ENCODE measurements at regions not wholly inside any gene's neighbourhood (a gene's known extent, or its start where the extent isn't known, plus 50 kb on each side); places are given as distances from the start of the nearest gene placed in this dataset.
"Not testable (repeated sequence)": the region's sequence is repeated elsewhere in the genome, so short reads cannot be mapped to it uniquely, and the experiment has no call there.

DNA sequence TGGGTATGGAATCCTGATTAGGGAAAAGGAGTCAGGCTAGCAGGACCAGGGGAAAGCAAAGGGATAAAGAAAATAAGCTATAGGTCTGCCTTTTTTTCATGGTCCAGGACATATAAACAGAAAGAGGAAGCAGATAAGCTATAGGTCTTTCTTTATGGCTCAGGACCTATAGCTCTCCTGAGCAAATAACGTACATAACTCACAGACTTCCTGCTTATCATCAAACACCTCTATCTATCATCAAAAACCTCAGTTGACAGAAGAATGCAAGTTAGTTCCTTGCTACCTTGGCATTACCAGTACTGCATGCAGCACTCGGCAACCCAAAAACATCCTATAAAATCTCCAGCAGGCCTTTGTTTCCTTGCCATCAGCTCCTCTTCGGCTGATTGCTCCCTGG is 238.7 kb upstream of the OR4E1 start:
- H3K4me1 ChIP-seq (ENCODE audit: control insufficient read depth in 3 of 3, insufficient read depth in 3 of 3, low read length in 3 of 3), result no peaks in the 10 kb centered on the region
- no peaks in the 10 kb centered on the region for H3K9me3 ChIP-seq (ENCODE audit: control insufficient read depth in 3 of 3, low read length in 3 of 3)
- H3K27ac ChIP-seq (ENCODE audit: low read depth, low read length), result no peak overlapping the region
- no peaks in the 10 kb centered on the region for H3K36me3 ChIP-seq (ENCODE audit: control insufficient read depth in 3 of 3, insufficient read depth in 3 of 3, low read length in 3 of 3)
- H3K9ac ChIP-seq (ENCODE audit: low read depth in 1 of 3, low read length in 3 of 3), result no peak overlapping the region
- no peak overlapping the region for H3K4me3 ChIP-seq (ENCODE audit: low read length in 3 of 3)
- peaks cover 0 to 3% (median 0%) of the 10 kb centered on the region in 3 donors for H3K27me3 ChIP-seq (ENCODE audit: control insufficient read depth in 3 of 3, insufficient read depth in 3 of 3, low read length in 3 of 3)

DNA sequence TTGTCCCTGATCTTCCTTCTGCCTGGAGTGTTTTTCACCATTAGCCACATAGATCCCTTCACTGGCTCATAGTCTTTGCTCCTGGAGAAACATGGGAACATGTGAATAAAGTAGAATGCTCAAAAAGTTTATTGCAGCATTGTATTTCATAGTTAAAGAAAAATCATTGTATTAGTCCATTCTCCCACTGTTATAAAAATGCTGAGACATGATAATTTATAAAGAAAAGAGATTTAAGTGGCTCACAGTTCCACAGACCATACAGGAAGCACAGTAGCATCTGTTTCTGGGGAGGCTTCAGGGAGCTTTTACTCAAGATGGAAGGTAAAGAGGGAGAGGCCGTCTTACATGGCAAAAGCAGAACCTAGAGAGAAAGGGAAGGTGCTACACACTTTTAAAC is 238.3 kb upstream of the OR4E1 start:
- Histone ChIP-seq H3K27ac (ENCODE audit: low read depth, low read length) (no peak overlapping the region), H3K36me3 (ENCODE audit: control insufficient read depth in 3 of 3, insufficient read depth in 3 of 3, low read length in 3 of 3) (no peaks in the 10 kb centered on the region), H3K4me3 (ENCODE audit: low read length in 3 of 3) (no peak overlapping the region), H3K4me1 (ENCODE audit: control insufficient read depth in 3 of 3, insufficient read depth in 3 of 3, low read length in 3 of 3) (no peaks in the 10 kb centered on the region), H3K27me3 (ENCODE audit: control insufficient read depth in 3 of 3, insufficient read depth in 3 of 3, low read length in 3 of 3) (peaks cover 0 to 3% (median 0%) of the 10 kb centered on the region in 3 donors), H3K9me3 (ENCODE audit: control insufficient read depth in 3 of 3, low read length in 3 of 3) (no peaks in the 10 kb centered on the region), H3K9ac (ENCODE audit: low read depth in 1 of 3, low read length in 3 of 3) (no peak overlapping the region)

DNA sequence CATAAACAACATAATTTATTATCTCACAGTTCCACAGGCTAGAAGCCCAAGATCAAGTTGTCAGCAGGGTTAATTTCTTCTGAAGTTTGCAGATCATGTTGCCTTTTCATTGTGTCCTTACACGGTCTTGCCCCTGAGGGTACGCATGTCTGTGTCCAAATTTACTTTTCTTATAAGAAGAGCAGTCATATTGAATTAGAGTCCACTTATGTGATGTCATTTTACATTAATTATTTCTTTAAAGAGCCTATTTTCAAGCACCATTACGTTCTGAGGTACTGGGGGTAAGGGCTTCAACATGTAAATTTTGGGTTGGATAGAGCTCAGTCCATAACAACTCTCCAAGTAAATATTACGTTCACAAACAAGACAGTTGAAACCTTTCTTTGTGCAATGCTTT is 236.6 kb upstream of the OR4E1 start:
- H3K27me3 ChIP-seq (ENCODE audit: control insufficient read depth in 3 of 3, insufficient read depth in 3 of 3, low read length in 3 of 3), result peaks cover 0 to 3% (median 0%) of the 10 kb centered on the region in 3 donors
- no peaks in the 10 kb centered on the region for H3K9me3 ChIP-seq (ENCODE audit: control insufficient read depth in 3 of 3, low read length in 3 of 3)
- H3K9ac ChIP-seq (ENCODE audit: low read depth in 1 of 3, low read length in 3 of 3), result no peak overlapping the region
- no peaks in the 10 kb centered on the region for H3K36me3 ChIP-seq (ENCODE audit: control insufficient read depth in 3 of 3, insufficient read depth in 3 of 3, low read length in 3 of 3)
- no peak overlapping the region for H3K4me3 ChIP-seq (ENCODE audit: low read length in 3 of 3)
- H3K4me1 ChIP-seq (ENCODE audit: control insufficient read depth in 3 of 3, insufficient read depth in 3 of 3, low read length in 3 of 3), result no peaks in the 10 kb centered on the region
- H3K27ac ChIP-seq (ENCODE audit: low read depth, low read length), result no peak overlapping the region

DNA sequence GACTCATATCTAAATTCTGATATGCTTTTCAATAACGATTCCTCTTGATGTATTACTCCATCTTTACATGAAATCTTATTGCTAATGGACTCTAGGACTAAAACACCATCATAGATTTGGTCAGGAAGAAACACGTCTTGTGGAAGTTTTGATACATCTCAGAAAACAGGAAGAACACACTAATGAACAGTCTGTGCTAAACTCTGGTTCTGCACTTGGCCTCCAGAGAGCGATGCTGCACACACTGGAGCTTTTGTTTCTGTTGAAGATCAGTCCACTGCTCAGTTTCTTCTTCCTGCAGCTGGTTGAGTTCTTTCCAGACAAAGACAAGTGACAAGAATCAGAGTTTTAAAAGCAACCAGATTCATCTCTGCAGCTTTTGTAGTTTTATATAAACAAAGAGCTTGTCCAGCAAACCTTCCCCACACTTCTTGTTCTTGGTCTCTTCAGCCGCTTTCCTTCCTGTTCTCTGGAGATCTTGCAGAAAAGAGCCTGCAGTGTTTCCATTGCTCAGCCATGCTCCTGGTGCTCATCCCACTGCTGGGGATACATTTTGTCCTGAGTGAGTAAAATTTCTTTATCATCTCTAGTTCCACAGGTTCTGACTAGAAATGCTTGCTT is 229.1 kb upstream of the OR4E1 start:
- Histone ChIP-seq H3K9me3 (ENCODE audit: control insufficient read depth in 3 of 3, low read length in 3 of 3) (no peaks in the 10 kb centered on the region), H3K27me3 (ENCODE audit: control insufficient read depth in 3 of 3, insufficient read depth in 3 of 3, low read length in 3 of 3) (peaks cover 0 to 3% (median 0%) of the 10 kb centered on the region in 3 donors)

DNA sequence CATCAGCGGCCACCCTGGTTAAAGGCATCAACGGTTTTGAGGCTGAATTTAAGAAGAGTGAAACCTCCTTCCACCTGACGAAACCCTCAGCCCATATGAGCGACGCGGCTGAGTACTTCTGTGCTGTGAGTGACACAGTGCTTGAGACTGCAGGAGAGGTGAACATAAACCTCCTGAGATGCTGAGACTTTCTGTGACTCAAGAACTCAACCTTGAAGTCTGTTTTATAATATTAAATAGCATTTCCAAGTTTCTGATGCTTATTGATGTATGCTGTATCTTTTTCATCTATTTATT is 221.2 kb upstream of the OR4E1 start:
- H3K9ac ChIP-seq (ENCODE audit: low read depth in 1 of 3, low read length in 3 of 3); H3K9me3 ChIP-seq (ENCODE audit: control insufficient read depth in 3 of 3, low read length in 3 of 3); H3K4me3 ChIP-seq (ENCODE audit: low read length in 3 of 3); H3K27ac ChIP-seq (ENCODE audit: low read depth, low read length); H3K36me3 ChIP-seq (ENCODE audit: control insufficient read depth in 3 of 3, insufficient read depth in 3 of 3, low read length in 3 of 3); H3K27me3 ChIP-seq (ENCODE audit: control insufficient read depth in 3 of 3, insufficient read depth in 3 of 3, low read length in 3 of 3); H3K4me1 ChIP-seq (ENCODE audit: control insufficient read depth in 3 of 3, insufficient read depth in 3 of 3, low read length in 3 of 3): not testable (repeated sequence)

More for the DNA sequence above, 229.1 kb upstream of the OR4E1 start:
- Histone ChIP-seq H3K36me3 (ENCODE audit: control insufficient read depth in 3 of 3, insufficient read depth in 3 of 3, low read length in 3 of 3) (no peaks in the 10 kb centered on the region), H3K4me1 (ENCODE audit: control insufficient read depth in 3 of 3, insufficient read depth in 3 of 3, low read length in 3 of 3) (no peaks in the 10 kb centered on the region), H3K4me3 (ENCODE audit: low read length in 3 of 3) (no peak overlapping the region), H3K9ac (ENCODE audit: low read depth in 1 of 3, low read length in 3 of 3) (no peak overlapping the region), H3K27ac (ENCODE audit: low read depth, low read length) (no peak overlapping the region)

DNA sequence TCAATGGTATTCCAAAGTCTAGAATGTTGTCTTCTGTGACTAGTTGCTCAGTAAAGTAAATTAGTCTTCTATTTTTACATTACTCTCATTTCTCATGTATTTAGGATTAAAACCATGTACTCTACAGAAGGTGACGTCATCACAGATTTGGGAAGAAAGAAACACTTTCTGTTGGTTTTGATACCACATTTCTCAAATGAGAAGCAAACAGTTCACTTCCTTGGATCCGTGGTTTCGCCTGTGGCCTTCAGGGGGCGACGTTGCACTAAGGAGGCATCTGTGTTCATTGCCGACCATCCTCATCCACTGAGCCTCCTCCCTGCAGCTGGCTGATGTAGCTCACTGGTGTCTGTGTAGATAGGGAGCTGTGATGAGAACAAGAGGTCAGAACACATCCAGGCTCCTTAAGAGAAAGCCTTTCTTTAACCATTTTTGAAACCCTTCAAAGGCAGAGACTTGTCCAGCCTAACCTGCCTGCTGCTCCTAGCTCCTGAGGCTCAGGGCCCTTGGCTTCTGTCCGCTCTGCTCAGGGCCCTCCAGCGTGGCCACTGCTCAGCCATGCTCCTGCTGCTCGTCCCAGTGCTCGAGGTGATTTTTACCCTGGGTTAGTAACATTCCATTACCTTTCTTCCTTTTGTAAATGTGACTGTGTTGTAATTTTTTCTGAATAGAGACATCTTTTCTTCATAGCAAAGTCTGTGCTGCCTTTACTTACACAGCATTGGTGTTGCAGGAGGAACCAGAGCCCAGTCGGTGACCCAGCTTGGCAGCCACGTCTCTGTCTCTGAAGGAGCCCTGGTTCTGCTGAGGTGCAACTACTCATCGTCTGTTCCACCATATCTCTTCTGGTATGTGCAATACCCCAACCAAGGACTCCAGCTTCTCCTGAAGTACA is 220.6 kb upstream of the OR4E1 start:
- Histone ChIP-seq H3K4me1 (ENCODE audit: control insufficient read depth in 3 of 3, insufficient read depth in 3 of 3, low read length in 3 of 3) (no peaks in the 10 kb centered on the region), H3K27me3 (ENCODE audit: control insufficient read depth in 3 of 3, insufficient read depth in 3 of 3, low read length in 3 of 3) (no peaks in the 10 kb centered on the region), H3K36me3 (ENCODE audit: control insufficient read depth in 3 of 3, insufficient read depth in 3 of 3, low read length in 3 of 3) (no peaks in the 10 kb centered on the region), H3K27ac (ENCODE audit: low read depth, low read length) (no peak overlapping the region), H3K9me3 (ENCODE audit: control insufficient read depth in 3 of 3, low read length in 3 of 3) (peaks cover 0 to 2% (median 0%) of the 10 kb centered on the region in 3 donors), H3K9ac (ENCODE audit: low read depth in 1 of 3, low read length in 3 of 3) (no peak overlapping the region), H3K4me3 (ENCODE audit: low read length in 3 of 3) (no peak overlapping the region)

DNA sequence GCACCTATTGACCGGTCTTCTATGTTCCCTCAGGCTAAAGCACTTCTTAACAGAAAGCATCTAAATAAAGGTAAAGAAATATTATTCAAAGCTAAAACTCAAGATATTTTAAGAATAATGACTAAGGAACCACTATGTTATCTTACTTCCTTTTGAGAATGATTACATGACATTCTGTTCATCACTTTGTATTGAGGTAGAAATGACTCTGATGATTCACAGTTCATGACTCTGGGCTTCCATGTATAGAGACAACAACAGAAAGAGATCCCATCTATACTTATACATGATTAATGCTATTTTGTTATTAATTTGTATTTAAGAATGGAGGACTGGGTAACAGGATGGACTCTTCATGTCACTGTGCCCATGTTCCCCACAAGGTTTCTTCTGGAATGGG is 218.3 kb upstream of the OR4E1 start:
- Histone ChIP-seq H3K27ac (ENCODE audit: low read depth, low read length) (no peak overlapping the region), H3K36me3 (ENCODE audit: control insufficient read depth in 3 of 3, insufficient read depth in 3 of 3, low read length in 3 of 3) (no peaks in the 10 kb centered on the region), H3K9me3 (ENCODE audit: control insufficient read depth in 3 of 3, low read length in 3 of 3) (peaks cover 0 to 2% (median 0%) of the 10 kb centered on the region in 3 donors), H3K27me3 (ENCODE audit: control insufficient read depth in 3 of 3, insufficient read depth in 3 of 3, low read length in 3 of 3) (no peaks in the 10 kb centered on the region), H3K4me1 (ENCODE audit: control insufficient read depth in 3 of 3, insufficient read depth in 3 of 3, low read length in 3 of 3) (no peaks in the 10 kb centered on the region), H3K9ac (ENCODE audit: low read depth in 1 of 3, low read length in 3 of 3) (no peak overlapping the region), H3K4me3 (ENCODE audit: low read length in 3 of 3) (no peak overlapping the region)

DNA sequence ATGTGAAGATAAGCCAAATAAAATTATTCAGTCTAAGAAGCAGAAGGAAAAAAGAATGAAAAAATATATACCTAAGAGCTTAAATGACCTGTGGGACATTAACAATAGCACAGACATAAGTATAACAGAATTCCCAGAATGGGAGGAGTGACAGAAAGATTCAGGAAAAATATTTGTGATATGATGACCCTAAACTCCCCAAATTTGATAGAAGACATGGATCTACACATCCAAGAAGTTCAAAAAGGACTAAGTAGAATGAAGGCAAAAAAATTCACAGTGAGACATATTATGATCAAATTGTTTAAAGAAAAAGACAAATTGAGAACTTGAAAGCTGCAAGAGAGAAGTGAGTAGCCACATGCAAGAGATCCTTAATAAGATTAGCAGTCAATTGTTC is 211.4 kb upstream of the OR4E1 start:
- H3K27me3 ChIP-seq (ENCODE audit: control insufficient read depth in 3 of 3, insufficient read depth in 3 of 3, low read length in 3 of 3), result no peaks in the 10 kb centered on the region
- no peaks in the 10 kb centered on the region for H3K36me3 ChIP-seq (ENCODE audit: control insufficient read depth in 3 of 3, insufficient read depth in 3 of 3, low read length in 3 of 3)
- H3K4me1 ChIP-seq (ENCODE audit: control insufficient read depth in 3 of 3, insufficient read depth in 3 of 3, low read length in 3 of 3), result no peaks in the 10 kb centered on the region
- no peak overlapping the region for H3K27ac ChIP-seq (ENCODE audit: low read depth, low read length)
- no peaks in the 10 kb centered on the region for H3K9me3 ChIP-seq (ENCODE audit: control insufficient read depth in 3 of 3, low read length in 3 of 3)
- no peak overlapping the region for H3K9ac ChIP-seq (ENCODE audit: low read depth in 1 of 3, low read length in 3 of 3)
- H3K4me3 ChIP-seq (ENCODE audit: low read length in 3 of 3), result no peak overlapping the region

DNA sequence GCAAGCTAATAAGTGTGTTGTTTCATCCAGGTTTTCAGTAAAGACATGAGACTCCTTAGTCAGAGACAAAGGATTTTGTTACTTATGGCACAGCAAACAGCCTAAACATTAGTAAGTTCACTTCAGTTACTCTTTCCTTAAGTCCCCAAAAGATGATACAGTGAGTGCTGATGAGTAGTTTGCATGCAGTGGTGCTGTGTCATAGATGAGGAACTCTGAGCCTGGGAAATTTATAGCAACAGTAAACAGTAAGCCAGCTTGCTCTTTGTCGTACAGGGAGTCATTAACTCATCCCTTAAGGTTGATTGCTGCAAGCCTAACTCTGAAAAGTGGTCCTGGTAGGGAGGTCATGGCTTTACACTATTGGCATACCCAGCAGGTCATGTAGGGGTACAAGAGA is 208.6 kb upstream of the OR4E1 start:
- no peak overlapping the region for H3K27ac ChIP-seq (ENCODE audit: low read depth, low read length)
- H3K4me1 ChIP-seq (ENCODE audit: control insufficient read depth in 3 of 3, insufficient read depth in 3 of 3, low read length in 3 of 3), result no peaks in the 10 kb centered on the region
- H3K36me3 ChIP-seq (ENCODE audit: control insufficient read depth in 3 of 3, insufficient read depth in 3 of 3, low read length in 3 of 3), result no peaks in the 10 kb centered on the region
- H3K4me3 ChIP-seq (ENCODE audit: low read length in 3 of 3), result no peak overlapping the region
- H3K9me3 ChIP-seq (ENCODE audit: control insufficient read depth in 3 of 3, low read length in 3 of 3), result no peaks in the 10 kb centered on the region
- no peak overlapping the region for H3K9ac ChIP-seq (ENCODE audit: low read depth in 1 of 3, low read length in 3 of 3)
- no peaks in the 10 kb centered on the region for H3K27me3 ChIP-seq (ENCODE audit: control insufficient read depth in 3 of 3, insufficient read depth in 3 of 3, low read length in 3 of 3)

DNA sequence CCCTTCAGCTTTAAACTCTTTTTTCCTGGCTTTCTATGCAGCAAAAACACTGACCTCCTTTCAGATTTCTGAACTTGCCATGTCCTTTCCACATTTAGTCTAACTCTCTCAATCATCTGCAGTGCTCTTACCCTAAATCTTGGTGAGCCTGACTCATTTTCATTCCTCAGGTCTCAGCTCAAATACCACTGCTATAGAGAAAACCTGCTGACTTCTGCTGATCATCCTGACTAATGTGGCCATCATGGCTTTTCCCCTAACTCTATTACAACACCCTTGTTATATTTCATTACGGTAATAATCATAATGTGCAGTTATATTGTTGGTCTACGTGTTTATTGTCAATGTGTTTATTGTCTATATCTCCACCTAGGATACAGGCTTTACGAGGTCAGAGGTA is 207.3 kb upstream of the OR4E1 start:
- no peak overlapping the region for H3K9ac ChIP-seq (ENCODE audit: low read depth in 1 of 3, low read length in 3 of 3)
- no peaks in the 10 kb centered on the region for H3K9me3 ChIP-seq (ENCODE audit: control insufficient read depth in 3 of 3, low read length in 3 of 3)
- no peak overlapping the region for H3K27ac ChIP-seq (ENCODE audit: low read depth, low read length)
- H3K4me1 ChIP-seq (ENCODE audit: control insufficient read depth in 3 of 3, insufficient read depth in 3 of 3, low read length in 3 of 3), result no peaks in the 10 kb centered on the region
- H3K27me3 ChIP-seq (ENCODE audit: control insufficient read depth in 3 of 3, insufficient read depth in 3 of 3, low read length in 3 of 3), result no peaks in the 10 kb centered on the region
- H3K4me3 ChIP-seq (ENCODE audit: low read length in 3 of 3), result no peak overlapping the region
- H3K36me3 ChIP-seq (ENCODE audit: control insufficient read depth in 3 of 3, insufficient read depth in 3 of 3, low read length in 3 of 3), result no peaks in the 10 kb centered on the region

All from skeletal muscle tissue (tissue), 3 donors.